ENCODE measurements at regions not wholly inside any gene's neighbourhood (a gene's known extent, or its start where the extent isn't known, plus 50 kb on each side); places are given as distances from the start of the nearest gene placed in this dataset.
"Not testable (repeated sequence)": the region's sequence is repeated elsewhere in the genome, so short reads cannot be mapped to it uniquely, and the experiment has no call there.

DNA sequence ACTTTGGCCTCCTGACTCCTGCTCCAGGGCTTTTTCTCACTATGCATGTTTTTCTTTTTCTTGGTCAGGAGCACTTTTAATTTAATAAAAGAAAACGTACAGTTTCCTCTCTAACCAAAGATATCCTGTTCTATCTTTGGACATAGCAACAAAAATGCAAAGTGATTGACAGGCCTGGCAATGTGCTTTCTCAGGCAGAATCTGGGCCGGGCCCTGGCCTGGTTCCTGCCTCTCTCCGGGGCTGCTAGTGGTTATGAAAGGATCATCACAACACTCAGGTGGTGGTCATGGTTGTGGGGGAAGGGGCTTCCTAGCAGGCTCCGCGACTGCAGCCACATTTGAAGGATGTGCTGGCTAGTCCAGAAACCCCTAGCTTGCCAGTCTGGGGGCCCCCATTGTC lies 85.8 kb upstream of the USP24 start:
- Histone ChIP-seq H3K36me3 (no peaks in the 10 kb centered on the region), H3K9me3 (replicated peaks) (no peaks in the 10 kb centered on the region), H3K4me3 (no peak overlapping the region), H3K4me1 (replicated peaks) (no peaks in the 10 kb centered on the region; the same call in 1 of the 2 replicates), H3K27me3 (replicated peaks) (no peaks in the 10 kb centered on the region), H3K27ac (no peak overlapping the region)
- no peak for DNase-seq (ENCODE audit: low read depth in 1 of 2, low spot score in 2 of 2)

- H3K27ac ChIP-seq, result no peak overlapping the region
- H3K36me3 ChIP-seq, result no peaks in the 10 kb centered on the region
- H3K27me3 ChIP-seq (replicated peaks), result no peaks in the 10 kb centered on the region
- no peaks in the 10 kb centered on the region for H3K4me1 ChIP-seq (replicated peaks)
- no peak overlapping the region for H3K4me3 ChIP-seq
- DNase-seq (ENCODE audit: low read depth in 1 of 2, low spot score in 2 of 2), result no peak
- H3K9me3 ChIP-seq (replicated peaks), result no peaks in the 10 kb centered on the region
Observed at GRCh38 chr1:55298167-55298894, 83.2 kb upstream of the USP24 start.

DNA sequence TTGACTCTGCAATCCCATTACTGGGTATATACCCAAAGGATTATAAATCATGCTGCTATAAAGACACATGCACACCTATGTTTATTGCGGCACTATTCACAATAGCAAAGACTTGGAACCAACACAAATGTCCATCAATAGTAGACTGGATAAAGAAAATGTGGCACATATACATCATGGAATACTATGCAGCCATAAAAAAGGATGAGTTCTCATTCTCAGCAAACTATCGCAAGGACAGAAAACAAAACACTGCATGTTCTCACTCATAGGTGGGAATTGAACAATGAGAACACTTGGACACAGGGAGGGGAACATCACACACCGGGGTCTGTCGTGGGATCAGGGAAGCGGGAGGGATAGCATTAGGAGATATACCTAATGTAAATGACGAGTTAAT lies 81.1 kb upstream of the USP24 start:
- DNase-seq (ENCODE audit: low read depth in 1 of 2, low spot score in 2 of 2); H3K27me3 ChIP-seq (replicated peaks); H3K36me3 ChIP-seq; H3K9me3 ChIP-seq (replicated peaks); H3K27ac ChIP-seq; H3K4me3 ChIP-seq; H3K4me1 ChIP-seq (replicated peaks): not testable (repeated sequence)

- H3K36me3 ChIP-seq, result no peaks in the 10 kb centered on the region
- H3K27ac ChIP-seq, result no peak overlapping the region
- no peaks in the 10 kb centered on the region; the same call in none of the 2 replicates for H3K4me1 ChIP-seq (replicated peaks)
- no peaks in the 10 kb centered on the region for H3K9me3 ChIP-seq (replicated peaks)
- no peaks in the 10 kb centered on the region for H3K27me3 ChIP-seq (replicated peaks)
- no peak for DNase-seq (ENCODE audit: low read depth in 1 of 2, low spot score in 2 of 2)
- no peak overlapping the region for H3K4me3 ChIP-seq
Observed at GRCh38 chr1:55289614-55290013, 74.5 kb upstream of the USP24 start.

GRCh38 chr1:55289042-55289441 lies 73.9 kb upstream of the USP24 start:
- Histone ChIP-seq H3K36me3 (no peaks in the 10 kb centered on the region), H3K9me3 (replicated peaks) (no peaks in the 10 kb centered on the region), H3K4me3 (no peak overlapping the region), H3K27ac (no peak overlapping the region), H3K4me1 (replicated peaks) (no peaks in the 10 kb centered on the region; the same call in none of the 2 replicates), H3K27me3 (replicated peaks) (no peaks in the 10 kb centered on the region)
- DNase-seq (ENCODE audit: low read depth in 1 of 2, low spot score in 2 of 2), result no peak

DNA sequence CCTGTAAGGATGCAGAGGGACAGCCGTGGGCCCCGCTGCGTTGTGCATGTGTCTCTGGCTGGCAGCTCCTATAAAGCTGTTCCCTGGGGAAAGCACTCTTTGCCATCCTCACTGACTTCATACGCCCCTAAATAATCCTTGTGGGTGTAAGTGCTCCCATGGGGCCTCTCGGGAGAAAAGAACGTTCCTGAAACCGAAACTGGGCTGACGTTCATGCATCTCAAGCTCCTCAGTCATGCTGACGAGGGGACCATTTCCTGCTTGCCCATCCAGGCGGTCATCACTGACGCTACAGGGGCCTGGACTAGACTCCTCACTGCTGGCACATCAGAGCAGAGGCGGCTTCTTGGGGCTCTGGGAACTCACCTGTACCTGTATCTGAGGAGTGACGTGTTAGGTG lies 73.1 kb upstream of the USP24 start:
- no peak overlapping the region for H3K4me3 ChIP-seq
- no peak for DNase-seq (ENCODE audit: low read depth in 1 of 2, low spot score in 2 of 2)
- H3K9me3 ChIP-seq (replicated peaks), result no peaks in the 10 kb centered on the region
- no peaks in the 10 kb centered on the region for H3K36me3 ChIP-seq
- no peaks in the 10 kb centered on the region; the same call in none of the 2 replicates for H3K4me1 ChIP-seq (replicated peaks)
- no peaks in the 10 kb centered on the region for H3K27me3 ChIP-seq (replicated peaks)
- H3K27ac ChIP-seq, result no peak overlapping the region

DNA sequence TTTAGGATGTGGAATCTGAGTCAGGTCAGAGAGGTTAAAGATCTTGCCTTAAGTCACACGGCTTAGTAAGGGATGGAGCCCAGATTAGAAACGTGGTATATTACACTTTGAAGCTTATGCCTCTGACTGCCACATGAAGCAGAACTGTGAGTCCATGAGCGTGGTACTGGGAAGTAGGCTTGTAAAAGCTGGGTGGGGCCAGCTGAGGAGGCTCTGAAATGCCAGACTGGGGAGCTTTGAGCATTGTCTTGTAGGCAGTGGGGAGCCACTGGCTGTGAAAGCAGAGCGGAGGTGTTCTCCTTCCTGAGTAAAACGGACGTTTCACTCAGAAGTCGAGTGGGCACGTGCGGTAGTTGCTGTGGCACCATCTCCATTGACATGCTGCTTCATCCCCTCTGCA lies 72.6 kb upstream of the USP24 start:
- Histone ChIP-seq H3K9me3 (replicated peaks) (no peaks in the 10 kb centered on the region), H3K4me3 (no peak overlapping the region), H3K27ac (no peak overlapping the region), H3K36me3 (no peaks in the 10 kb centered on the region), H3K27me3 (replicated peaks) (no peaks in the 10 kb centered on the region), H3K4me1 (replicated peaks) (no peaks in the 10 kb centered on the region; the same call in none of the 2 replicates)
- DNase-seq (ENCODE audit: low read depth in 1 of 2, low spot score in 2 of 2), result no peak

DNA sequence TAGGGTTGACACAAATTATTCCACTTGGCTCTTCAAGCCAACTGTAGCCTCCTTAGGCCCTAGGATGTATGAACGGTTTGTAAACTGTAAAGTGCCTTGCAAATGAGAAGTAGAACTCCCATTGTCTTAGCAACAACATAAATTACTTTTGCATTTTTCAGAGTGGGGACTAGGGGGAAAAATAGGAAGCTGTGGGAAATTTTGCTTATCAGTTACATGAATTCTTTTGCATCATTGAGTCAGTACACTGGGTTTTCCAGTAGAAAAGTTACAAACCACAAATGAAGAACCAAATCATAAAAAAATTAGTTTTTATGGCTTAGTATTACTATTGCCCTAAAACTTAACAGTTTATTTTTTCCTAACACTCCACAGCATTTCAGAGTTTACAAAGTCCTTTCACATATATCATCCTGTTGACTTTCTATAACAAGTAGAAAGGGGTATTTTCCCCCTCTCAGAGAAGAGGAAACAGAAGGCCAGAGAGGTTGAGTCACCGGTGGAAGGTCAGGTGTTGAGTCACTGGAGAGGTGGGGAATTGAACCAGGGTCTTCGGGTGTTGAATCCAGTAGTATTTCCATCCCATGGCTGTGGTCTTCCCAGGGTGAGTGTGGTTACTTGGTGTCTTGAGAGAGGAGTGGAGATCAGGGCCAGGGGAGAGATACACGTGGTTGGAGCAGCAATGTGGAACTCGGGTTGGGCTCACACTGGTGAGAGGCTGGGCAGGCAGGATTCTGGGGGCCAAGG lies 71.9 kb upstream of the USP24 start:
- Histone ChIP-seq H3K36me3 (no peaks in the 10 kb centered on the region), H3K9me3 (replicated peaks) (no peaks in the 10 kb centered on the region), H3K27me3 (replicated peaks) (no peaks in the 10 kb centered on the region), H3K4me3 (no peak overlapping the region), H3K27ac (no peak overlapping the region), H3K4me1 (replicated peaks) (no peaks in the 10 kb centered on the region; the same call in none of the 2 replicates)
- DNase-seq (ENCODE audit: low read depth in 1 of 2, low spot score in 2 of 2), result no peak

GRCh38 chr1:55285834-55286233 lies 70.7 kb upstream of the USP24 start:
- no peak for DNase-seq (ENCODE audit: low read depth in 1 of 2, low spot score in 2 of 2)
- Histone ChIP-seq H3K4me3 (no peak overlapping the region), H3K9me3 (replicated peaks) (no peaks in the 10 kb centered on the region), H3K27me3 (replicated peaks) (no peaks in the 10 kb centered on the region), H3K27ac (no peak overlapping the region), H3K4me1 (replicated peaks) (peaks cover 3% of the 10 kb centered on the region), H3K36me3 (no peaks in the 10 kb centered on the region)

GRCh38 chr1:55284856-55285255 lies 69.7 kb upstream of the USP24 start:
- no peaks in the 10 kb centered on the region for H3K27me3 ChIP-seq (replicated peaks)
- no peak overlapping the region for H3K27ac ChIP-seq
- peaks cover 3% of the 10 kb centered on the region for H3K4me1 ChIP-seq (replicated peaks)

DNA sequence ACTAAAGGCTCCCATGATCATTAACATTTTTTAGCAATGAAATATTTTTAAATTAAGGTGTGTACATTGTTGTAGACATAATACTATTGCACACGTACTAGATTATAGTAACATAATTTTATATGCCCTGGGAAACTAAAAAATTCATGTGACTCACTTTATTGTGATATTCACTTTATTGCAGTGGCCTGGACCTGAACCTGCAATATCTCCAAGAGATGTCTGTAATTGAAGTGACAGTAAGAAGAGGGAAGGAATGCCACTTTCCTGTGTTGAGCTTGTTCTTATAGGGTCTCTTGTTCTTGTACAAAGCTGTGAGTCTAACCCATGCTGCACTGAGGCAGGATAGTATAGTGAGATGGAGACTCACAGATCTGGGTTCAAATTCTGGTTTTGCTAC lies 66.9 kb upstream of the USP24 start:
- Histone ChIP-seq H3K27me3 (replicated peaks) (no peaks in the 10 kb centered on the region), H3K27ac (no peak overlapping the region), H3K9me3 (replicated peaks) (no peaks in the 10 kb centered on the region), H3K36me3 (no peaks in the 10 kb centered on the region), H3K4me1 (replicated peaks) (peaks cover 10% of the 10 kb centered on the region), H3K4me3 (no peak overlapping the region)
- no peak for DNase-seq (ENCODE audit: low read depth in 1 of 2, low spot score in 2 of 2)

More at GRCh38 chr1:55284856-55285255, 69.7 kb upstream of the USP24 start:
- no peaks in the 10 kb centered on the region for H3K36me3 ChIP-seq
- H3K9me3 ChIP-seq (replicated peaks), result no peaks in the 10 kb centered on the region
- DNase-seq (ENCODE audit: low read depth in 1 of 2, low spot score in 2 of 2), result peak in 1 of 2 experiments; percentile 55
- no peak overlapping the region for H3K4me3 ChIP-seq

- Histone ChIP-seq H3K4me1 (replicated peaks) (peaks cover 14% of the 10 kb centered on the region), H3K36me3 (no peaks in the 10 kb centered on the region), H3K27me3 (replicated peaks) (no peaks in the 10 kb centered on the region), H3K9me3 (replicated peaks) (no peaks in the 10 kb centered on the region), H3K4me3 (no peak overlapping the region), H3K27ac (no peak overlapping the region)
- DNase-seq (ENCODE audit: low read depth in 1 of 2, low spot score in 2 of 2), result no peak
Observed at GRCh38 chr1:55280731-55281130, 65.6 kb upstream of the USP24 start.

GRCh38 chr1:55279627-55280026 lies 64.5 kb upstream of the USP24 start:
- Histone ChIP-seq H3K4me3 (no peak overlapping the region), H3K9me3 (replicated peaks) (no peaks in the 10 kb centered on the region), H3K4me1 (replicated peaks) (peaks cover 14% of the 10 kb centered on the region), H3K27me3 (replicated peaks) (no peaks in the 10 kb centered on the region), H3K27ac (no peak overlapping the region), H3K36me3 (no peaks in the 10 kb centered on the region)
- DNase-seq (ENCODE audit: low read depth in 1 of 2, low spot score in 2 of 2), result no peak

DNA sequence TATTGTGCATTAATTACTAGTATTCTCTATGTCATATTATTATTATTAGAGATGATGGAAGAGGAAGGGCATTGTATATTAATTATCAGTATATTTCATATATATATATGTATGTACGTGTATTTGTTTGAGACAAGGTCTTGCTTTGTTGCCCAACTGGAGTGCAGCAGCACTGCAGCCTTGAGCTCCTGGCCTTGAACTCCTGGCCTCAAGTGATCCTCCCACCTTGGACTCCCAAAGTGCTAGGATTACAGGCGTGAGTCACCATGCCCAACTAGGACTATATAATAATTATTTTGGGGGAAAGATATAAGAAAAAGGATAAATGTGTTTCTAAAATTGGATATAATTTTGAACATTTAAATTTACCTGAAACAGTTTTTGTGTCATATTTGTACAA lies 63.2 kb upstream of the USP24 start:
- Histone ChIP-seq H3K4me3 (no peak overlapping the region), H3K36me3 (no peaks in the 10 kb centered on the region), H3K4me1 (replicated peaks) (peaks cover 14% of the 10 kb centered on the region), H3K27me3 (replicated peaks) (no peaks in the 10 kb centered on the region), H3K27ac (no peak overlapping the region), H3K9me3 (replicated peaks) (no peaks in the 10 kb centered on the region)
- DNase-seq (ENCODE audit: low read depth in 1 of 2, low spot score in 2 of 2), result no peak

Measured in SJSA1 (cell line).